Astrocyte of the hippocampus (primary cell): ENCODE measurements at regions not wholly inside any gene's neighbourhood (a gene's known extent, or its start where the extent isn't known, plus 50 kb on each side); places are given as distances from the start of the nearest gene placed in this dataset.
"Not testable (repeated sequence)": the region's sequence is repeated elsewhere in the genome, so short reads cannot be mapped to it uniquely, and the experiment has no call there.

Experiments used
- DNase-seq: peaks from one replicate; pipeline ENCODE4 v3.0.0; 2011; ENCODE audit warnings: low read depth, low spot score

DNA sequence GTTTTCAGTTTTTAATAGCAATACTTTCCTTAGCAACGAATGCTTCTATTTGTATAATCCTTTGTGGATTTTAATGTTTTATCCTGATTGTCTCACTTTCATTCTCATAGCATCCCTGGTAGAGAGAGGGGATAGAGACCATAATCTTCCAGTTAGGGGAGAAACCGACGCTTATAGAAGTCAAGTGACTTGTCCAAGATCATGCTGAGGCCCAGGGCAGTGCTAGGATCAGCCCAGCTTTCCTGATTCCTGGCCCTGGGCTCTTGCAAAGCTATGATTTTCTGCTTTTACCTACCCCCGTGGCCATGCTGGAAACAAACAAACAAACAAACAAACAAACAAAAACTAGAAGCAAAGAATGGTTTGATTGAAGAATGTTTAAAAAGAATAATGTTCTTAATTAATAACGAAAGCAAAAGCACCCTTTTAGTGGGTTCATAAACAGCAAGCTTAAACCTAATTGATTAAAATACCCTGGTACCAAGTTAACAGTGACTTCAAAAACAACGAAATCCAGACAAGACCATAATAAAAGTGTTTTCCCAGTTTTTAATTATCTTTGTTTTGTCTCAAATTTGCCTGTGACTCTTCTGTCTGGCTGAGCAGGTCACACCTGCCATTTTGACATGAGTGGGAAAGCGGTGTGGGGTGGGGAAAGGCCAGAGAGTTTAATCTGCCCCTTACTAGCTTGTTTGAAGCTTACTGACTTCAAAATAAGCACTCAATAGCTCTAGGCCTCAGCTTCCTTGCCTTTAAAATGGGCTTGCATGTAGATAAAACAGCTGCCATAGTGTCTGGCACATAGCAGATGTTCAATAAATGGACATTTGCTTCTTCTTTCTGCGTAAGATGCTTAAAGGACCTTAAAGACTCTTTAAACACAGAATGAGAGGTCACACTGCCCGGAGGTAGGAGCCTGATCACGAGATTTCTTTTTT lies 116.6 kb upstream of the MYCN start:
- no peak for DNase-seq

GRCh38 chr2:15824467-15824866 lies 115.9 kb upstream of the MYCN start:
- not testable (repeated sequence) for DNase-seq

- DNase-seq = no peak
These were observed 114.9 kb upstream of the MYCN start for GRCh38 chr2:15825276-15825980.

DNA sequence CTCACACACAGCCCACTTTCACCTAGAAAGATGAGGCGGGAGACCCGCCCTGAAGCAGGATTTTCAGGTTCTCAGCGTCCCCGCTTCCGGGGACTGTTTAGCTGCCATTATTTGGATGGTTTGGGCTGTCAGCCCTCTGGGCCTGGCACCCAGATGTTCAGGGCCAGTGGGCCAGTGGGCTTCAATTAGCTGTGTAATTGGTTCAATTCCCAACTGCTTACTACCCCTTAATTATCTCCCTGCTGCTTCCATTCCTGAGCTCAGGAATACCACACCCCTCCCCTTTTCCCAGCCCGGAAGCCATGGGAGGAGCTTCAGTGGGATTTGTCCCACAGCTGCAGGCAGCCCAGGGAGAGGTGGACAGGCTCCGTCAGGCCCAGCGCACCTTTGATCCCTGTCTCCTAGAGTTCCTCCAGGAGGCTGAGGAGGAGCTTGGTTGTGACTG lies 114.1 kb upstream of the MYCN start:
- DNase-seq = no peak

DNA sequence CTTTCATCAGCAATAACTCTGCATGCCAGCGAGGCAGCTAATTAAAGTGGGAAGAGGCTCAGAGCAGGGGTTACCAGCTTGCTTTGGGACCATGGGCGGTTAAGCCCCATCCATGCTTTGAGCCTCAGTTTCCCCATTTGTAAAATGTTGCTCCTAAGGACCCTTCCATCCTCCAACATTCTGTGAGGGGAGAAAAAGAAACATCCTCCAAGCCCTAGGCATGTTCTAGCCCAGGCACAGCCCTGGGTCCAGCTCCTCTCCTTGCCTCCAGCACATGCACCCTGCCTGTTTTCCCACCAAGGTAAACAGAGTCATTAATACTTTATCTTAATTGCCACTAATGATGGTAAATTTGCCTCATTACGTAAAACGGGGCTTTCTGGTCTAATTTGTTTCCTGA lies 113.3 kb upstream of the MYCN start:
- no peak for DNase-seq

DNA sequence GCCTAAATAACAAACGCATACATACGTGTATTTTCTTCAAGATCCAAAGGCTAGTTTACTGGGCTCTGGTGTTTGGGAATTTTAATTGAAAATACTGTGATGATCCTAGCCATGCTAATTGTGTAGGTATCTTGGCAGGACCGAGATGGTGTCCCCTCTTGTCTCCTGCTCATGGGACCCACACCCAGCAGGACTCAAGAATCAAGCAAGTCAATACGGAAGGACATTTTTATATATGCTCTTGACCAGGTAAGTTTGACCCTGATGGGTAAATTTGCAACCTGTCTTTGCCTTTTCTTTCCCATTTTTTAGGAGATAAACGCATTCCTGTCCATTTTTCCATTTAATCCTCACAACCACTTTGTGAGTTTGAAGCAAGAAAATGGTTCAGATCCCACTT lies 111.8 kb upstream of the MYCN start:
- no peak for DNase-seq

DNA sequence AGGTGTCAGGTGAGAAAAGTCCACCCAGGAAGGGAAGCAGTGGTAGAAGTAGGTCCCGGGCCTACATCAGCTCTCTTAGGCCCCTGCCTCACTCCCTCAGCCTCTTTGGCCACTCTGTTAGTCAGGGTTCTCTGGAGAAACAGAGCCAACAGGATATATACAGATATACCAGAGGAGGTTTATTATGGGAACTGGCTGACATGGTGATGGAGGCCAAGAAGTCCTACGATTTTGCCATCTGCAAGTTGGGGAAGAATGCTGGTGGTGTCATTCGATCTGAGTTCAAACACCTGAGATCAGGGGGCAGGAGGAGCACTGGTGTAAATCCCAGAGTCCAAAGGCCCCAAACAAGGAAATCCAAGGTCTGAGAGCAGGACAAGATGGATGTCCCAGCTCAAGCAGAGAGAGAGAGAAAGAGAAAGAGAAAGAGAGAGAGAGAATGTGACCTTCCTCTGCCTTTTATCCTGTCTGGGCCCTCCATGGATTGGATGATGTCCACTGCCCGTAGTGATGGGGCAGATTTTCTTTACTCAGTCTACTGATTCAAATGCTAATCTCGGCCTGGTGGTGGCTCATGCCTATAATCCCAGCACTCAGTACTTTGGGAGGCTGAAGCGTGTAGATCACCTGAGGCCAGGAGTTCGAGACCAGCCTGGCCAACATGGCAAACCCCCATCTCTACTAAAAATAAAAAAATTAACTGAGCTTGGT lies 111.1 kb upstream of the MYCN start:
- no peak for DNase-seq

GRCh38 chr2:15829985-15830384 lies 110.4 kb upstream of the MYCN start:
- DNase-seq = no peak

- DNase-seq = no peak
These were observed 109.3 kb upstream of the MYCN start for GRCh38 chr2:15830937-15831549.

DNA sequence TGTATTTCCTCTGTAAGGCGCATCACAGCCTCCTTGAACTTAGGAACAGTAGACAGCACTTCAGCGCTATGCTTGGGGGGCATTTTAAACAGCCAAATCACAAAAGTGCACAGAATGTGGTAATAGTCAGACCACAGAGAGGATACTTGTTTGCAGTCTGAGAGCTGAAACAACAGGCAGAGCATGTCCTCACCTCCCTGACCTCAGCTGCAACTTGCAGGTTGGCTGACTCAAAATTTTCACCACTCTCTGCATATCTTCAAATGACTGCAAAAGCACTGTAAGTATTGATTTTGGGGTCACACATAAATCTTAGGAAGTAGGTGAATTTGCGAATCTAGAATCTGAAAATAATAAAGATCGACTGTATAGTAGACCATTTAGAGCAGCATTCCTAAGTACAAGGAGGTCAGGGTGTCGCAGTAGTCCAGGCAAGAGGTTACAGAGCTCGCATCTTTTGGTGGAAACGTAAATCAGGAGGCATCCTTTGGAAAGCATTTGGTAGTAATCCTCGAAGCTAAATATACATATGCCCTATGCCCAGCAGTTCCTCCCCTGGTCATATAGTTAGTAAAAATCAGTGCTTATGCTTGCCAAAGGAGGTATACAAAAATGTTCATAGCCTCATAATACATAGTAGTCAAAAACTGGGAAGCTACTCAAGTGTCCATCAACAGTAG lies 108.2 kb upstream of the MYCN start:
- DNase-seq = no peak

DNA sequence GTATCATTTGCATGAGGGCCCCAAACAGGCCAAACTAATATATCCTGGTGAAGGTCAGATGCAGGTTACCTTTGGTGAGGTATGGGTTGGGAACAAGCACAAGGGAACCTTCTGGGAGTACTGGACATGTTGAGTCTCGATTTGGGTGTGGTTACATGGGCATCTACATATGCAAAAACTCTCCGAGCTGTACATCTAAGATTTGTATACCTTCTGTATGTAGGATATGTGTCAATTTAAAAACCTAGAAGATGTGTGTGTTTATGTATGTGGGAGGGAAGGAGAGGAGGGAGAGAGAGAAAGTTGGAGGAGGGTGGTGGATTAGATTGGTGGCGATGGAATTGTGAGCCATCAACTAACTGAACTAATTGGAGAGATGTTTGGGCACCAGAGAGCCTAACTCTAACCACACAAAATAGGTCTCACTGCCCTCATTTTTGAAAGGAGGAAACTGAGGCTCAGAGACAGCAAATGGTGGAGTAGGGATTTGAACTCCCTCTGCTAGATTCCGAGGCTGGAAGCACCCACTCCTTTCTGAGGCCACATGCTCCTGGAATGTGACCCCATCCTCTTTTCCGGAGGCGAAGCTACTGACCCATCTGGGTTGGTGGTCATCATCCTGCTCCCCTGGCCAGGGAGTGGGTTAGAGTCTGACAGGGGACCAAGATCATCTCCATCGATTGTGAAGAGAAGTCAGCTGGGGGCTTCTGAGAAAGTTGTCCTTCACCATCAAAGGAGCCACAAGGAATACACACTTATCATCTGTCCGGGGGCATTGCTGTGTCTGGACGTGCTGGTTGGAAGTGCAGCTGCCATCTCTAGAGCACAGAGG lies 107.3 kb upstream of the MYCN start:
- DNase-seq = no peak

DNA sequence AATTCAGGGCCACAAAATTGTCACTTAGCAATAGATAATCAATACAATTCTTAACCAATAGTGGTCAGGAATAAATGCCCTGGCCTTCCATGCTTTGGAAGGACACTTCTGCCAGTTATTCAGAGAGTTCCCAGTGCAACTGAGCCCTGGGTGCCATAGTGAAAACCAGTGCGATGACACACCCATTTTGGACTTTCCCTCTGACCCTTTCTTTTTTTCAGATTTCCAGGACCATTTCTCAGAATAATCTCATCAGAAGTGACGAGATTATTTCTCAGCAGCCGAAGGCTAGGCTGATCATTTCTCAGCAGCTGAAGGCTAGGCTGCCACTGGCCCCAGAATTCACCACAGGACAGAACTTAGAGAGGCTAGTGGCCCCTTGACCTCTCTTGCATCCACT lies 106.6 kb upstream of the MYCN start:
- DNase-seq = no peak

DNA sequence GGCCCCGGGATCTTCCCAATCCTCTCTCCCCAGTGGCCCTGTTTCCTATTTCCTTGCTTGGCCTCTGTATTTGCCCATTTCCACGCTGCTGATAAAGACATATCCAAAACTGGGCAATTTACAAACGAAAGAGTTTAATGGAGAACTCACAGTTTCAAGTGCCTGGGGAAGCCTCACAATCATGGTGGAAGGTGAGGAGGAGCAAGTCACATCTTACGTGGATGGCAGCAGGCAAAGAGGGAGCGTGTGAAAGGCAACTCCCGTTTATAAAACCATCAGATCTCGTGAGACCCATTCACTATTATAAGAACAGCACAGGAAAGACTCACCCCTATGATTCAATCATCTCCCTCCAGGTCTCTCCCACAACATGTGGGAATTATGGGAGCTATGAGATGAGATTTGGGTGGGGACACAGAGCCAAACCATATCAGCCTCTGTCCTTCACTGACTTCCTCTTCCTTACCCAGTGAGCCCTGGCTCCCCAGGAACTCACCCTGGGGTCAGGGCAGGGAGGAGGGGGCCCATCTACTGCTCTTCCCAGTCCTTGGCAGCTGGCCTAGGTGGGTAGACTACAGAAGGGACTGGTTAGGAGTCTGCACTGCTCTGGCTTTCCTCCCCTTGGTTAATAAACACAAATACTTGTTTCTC lies 105.8 kb upstream of the MYCN start:
- no peak for DNase-seq

DNA sequence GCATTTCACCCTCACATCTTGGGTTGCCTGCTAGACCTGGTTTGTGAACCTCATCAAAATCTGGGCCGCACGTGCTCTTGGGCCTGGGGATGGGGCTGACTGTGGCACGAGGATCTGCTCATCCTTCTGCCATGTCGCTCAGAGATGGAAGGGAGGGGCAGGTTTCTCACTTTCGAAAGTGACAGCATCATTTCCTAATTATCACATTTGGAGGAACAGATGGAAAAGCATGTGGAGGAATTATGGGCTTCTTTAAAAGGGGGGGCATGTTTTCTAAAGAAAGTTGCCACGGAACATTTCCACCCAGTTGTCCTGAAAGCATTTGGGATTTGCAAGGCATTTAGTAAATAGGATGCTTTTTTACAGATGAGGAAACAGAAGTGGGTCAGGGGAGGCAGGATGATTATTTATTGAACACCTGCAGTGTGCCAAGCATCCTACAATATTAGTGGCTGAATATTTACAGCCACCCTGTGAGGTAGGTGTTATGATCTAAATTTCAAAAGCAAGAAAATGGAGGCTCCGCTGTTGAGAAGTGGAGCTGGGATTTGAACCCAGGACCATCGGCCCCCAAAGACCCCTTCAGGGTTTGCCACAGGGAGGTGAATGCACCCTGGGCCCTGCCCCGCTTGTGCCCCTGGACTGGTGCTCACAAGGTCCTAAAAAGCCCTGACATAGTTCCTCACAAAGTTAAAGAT lies 104.2 kb upstream of the MYCN start:
- DNase-seq = no peak

DNA sequence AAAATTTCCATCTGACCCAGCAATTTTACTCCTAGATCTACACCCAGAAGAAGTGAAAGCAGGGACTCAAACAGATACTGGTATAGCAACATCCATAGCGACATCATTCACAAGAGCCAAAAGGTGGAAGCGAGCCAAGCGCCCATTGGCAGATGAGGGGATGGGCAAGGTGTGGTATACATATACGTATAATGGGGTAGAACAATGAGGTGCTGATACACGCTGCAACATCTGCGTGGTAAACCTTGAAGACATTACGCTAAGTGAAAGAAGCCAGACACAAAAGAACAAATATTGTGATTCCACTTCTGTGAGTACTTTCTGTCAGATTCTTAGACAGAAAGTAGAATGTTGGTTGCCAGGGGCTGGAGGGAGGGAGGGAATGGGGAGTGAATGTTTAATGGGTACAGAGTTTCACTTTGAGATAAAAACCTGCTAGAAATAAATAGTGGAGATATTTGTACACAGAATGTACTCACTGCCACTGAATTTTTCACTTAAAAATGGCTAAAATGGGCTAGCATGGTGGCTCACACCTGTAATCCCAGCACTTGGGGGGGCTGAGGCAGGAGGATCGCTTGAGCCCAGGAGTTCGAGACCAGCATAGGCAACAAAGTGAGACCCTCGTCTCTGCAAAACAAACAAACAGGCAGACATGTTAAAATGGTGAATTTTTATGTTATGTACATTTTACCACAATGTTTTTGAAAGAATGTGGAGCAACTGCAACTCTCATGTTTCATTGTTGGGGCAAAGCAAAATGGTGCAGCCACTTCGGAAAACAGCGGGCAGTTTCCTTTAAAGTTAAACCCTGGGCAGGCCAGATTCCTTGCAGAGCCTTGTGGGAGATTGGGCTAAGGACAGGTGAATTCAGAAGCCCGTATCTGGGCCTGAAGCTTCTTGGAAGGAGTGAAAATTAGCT lies 103.4 kb upstream of the MYCN start:
- DNase-seq = no peak

- no peak for DNase-seq
These were observed 101.8 kb upstream of the MYCN start for GRCh38 chr2:15838481-15839090.

GRCh38 chr2:15839426-15840124 lies 100.8 kb upstream of the MYCN start:
- DNase-seq = no peak
